Activated CD4-positive, CD25-positive, alpha-beta regulatory T cell treated with anti-CD3 and anti-CD28 coated beads, Interleukin-2, amount 50 U/mL, for 24 hours (primary cell): ENCODE measurements at regions not wholly inside any gene's neighbourhood (a gene's known extent, or its start where the extent isn't known, plus 50 kb on each side); places are given as distances from the start of the nearest gene placed in this dataset.
"Not testable (repeated sequence)": the region's sequence is repeated elsewhere in the genome, so short reads cannot be mapped to it uniquely, and the experiment has no call there.

Experiments used
- ATAC-seq, 2 donors: fragments of 150-1000 bp; cut with Tn5 transposase; one replicate each; pipeline ENCODE4 v1.10.0; 2021; ENCODE audit warnings: mild to moderate bottlenecking in 1 of 2, moderate library complexity in 1 of 2

- ATAC-seq, result no peak
Observed at GRCh38 chr2:175755169-175755568, 246.9 kb downstream of the LNPK start.

DNA sequence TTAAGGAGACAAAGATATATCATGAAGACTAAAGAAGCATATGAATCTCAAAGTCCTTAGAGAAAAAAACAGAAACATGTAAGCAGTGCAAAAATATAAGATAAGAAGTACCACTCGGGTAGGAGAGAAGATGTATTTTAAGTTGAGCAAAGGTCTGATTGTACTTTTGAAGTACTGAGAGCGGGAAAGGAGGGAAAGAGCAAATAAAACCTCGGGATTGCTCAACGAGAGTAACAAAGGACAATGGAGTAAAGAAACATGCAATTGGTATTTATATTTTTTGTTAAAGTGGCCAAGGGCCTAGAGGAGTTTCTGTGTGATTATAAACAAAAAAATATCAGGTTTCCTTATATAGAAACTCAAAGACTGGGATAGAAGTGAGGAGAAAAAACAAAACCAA lies 251.9 kb downstream of the LNPK start:
- no peak for ATAC-seq

DNA sequence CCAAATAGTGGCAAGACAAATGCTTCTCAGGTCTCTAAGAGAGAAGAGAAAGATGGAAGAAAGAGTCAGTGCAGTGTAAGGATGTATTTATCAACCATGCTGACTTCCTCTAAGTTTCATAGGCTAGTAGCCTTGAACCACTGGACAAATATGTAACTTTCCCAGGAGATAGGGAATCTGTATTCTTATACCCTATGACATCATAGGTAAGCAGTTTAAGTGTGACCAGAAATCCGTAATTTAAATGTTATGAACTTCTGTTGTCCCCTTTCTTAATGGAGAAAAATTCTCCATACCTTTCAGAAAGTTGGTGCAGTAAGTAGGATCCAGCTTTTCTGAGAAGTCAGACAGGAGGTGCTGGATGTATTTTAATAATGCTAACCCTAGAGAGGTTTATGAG lies 256.2 kb downstream of the LNPK start:
- ATAC-seq, result no peak

GRCh38 chr2:175744000-175744399 lies 258.1 kb downstream of the LNPK start:
- no peak for ATAC-seq

GRCh38 chr2:175743011-175743410 lies 259.1 kb downstream of the LNPK start:
- ATAC-seq, result no peak

GRCh38 chr2:175742367-175742766 lies 259.7 kb downstream of the LNPK start:
- no peak for ATAC-seq

GRCh38 chr2:175741164-175741563 lies 260.9 kb downstream of the LNPK start:
- ATAC-seq, result no peak

GRCh38 chr2:175737722-175738361 lies 264.2 kb downstream of the LNPK start:
- ATAC-seq, result no peak

DNA sequence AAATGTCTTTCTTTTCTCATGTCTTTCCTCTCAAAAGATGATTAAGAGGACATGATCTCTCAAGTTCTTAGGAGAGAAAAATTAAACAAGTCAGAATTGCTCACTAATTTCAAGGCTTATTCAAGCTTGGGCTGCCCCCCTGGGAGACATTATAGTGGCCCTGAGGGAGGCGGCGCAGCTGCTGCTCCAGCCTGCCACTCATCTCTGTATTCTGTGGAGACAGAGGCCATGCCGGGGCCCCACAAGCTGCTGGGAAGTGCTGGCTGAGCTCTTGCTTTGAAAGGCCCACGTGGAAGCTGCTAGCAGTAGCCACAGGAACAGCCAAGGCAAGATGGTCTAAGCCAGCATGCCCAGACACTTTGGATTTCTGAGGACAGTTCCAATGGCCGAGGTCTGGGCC lies 267.4 kb downstream of the LNPK start:
- ATAC-seq, result no peak

GRCh38 chr2:175732531-175732930 lies 269.5 kb downstream of the LNPK start:
- ATAC-seq, result no peak

- ATAC-seq, result no peak
Observed at GRCh38 chr2:175730050-175730449, 272.0 kb downstream of the LNPK start.

- ATAC-seq, result no peak
Observed at GRCh38 chr2:175729049-175729706, 272.9 kb downstream of the LNPK start.

DNA sequence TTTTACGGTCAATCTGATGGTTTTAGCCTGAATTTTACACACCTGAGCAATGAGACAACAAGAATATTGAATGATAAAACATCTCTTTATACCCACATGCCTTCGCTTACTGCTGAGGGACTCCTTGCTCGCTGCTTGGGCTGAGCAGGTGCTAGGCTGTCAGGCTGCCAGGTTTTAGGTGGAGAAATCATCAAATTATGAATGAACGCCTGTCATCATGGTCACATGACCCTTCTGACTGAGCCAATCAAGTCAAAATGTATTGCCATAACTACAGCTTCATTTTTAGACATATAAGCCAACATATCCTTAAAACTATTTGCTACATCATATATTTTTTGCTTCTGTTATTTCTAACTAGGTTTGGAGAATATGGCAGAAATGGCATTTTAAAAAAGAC lies 274.0 kb downstream of the LNPK start:
- no peak for ATAC-seq

GRCh38 chr2:175726223-175726622 lies 275.8 kb downstream of the LNPK start:
- ATAC-seq, result no peak

- no peak for ATAC-seq
Observed at GRCh38 chr2:175709248-175709647, 292.8 kb downstream of the LNPK start.

- no peak for ATAC-seq
Observed at GRCh38 chr2:175707322-175707721, 294.7 kb downstream of the LNPK start.

DNA sequence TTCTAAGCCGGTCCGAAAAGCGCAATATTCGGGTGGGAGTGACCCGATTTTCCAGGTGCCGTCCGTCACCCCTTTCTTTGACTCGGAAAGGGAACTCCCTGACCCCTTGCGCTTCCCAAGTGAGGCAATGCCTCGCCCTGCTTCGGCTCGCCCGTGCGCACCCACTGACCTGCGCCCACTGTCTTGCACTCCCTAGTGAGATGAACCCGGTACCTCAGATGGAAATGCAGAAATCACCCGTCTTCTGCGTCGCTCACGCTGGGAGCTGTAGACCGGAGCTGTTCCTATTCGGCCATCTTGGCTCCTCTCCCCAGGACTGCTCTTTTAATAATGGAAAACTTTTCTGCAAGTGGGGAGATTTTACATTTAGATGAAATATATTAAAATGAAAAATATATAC lies 297.5 kb downstream of the LNPK start:
- not testable (repeated sequence) for ATAC-seq

GRCh38 chr2:175698061-175698460 lies 304.0 kb downstream of the LNPK start:
- no peak for ATAC-seq

DNA sequence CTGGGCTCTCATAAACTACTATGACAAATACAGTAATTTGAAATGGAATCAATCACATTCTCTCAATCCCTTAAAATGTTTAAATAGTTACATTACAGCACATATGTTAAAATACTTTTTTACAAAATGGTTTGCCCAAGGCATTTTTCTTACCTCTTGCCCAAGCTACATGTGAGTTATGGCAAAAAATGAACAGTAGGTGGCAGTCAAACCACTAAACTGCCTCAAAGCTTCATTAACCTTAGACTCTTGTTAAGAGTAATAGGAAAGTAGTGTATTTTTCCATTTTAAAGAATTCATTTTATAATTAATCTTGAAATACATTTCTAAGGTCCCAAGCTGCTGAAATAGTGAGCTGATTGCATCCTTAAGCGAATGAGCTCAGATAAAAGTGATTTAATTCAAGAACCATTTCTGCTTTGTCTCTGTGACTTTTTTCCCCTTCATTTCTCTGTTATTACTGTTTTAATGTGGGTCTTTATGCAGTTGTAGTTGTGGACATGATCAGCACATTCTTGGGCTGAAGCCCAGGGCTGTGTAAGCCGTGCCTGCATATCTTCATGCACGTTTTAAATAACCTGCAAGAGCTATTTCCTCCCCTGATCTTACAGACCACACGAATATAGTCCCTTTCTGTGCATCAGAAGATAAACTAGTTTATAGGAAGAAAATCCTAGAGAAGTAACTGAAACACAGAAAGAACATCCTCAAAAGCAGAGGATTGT lies 311.8 kb downstream of the LNPK start:
- peak in 1 of 2 donors; percentile 38 for ATAC-seq

DNA sequence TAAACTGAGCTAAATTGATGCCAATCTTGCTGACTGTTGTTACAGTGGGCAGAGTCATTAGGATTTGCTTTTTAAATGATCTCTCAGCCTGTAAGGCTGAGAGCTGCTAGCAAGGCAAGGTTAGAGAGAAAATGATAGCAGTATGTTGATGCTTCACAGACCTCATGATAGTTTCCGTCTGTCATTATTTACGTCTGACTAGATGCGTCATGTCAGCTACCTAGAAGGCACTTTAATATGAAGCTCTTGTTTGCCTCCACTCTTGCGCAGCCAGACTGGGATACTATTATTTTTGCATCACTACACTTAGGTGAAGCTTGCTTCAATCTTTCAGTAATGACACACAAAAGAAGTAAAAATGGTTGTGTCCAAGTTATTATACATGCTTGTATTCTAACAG lies 313.8 kb downstream of the LNPK start:
- no peak for ATAC-seq

DNA sequence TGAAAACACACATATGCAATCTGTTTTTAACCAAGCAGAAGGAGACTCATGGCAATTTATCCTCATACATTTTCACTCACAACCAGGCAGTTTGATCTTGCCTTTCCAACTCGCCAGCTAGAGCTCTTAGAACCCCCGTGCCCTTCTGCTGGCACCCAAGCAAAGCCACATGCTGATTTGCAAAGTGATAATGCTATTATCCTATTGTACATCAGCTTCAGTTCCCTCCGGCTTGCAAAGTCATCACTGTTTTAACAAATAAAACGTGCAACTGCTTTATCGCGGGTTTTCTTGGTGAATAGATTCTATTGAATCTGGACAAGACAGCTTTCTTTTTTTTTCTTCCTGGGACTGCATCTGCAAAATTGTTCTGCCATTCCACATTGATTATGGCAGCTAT lies 314.6 kb downstream of the LNPK start:
- no peak for ATAC-seq

DNA sequence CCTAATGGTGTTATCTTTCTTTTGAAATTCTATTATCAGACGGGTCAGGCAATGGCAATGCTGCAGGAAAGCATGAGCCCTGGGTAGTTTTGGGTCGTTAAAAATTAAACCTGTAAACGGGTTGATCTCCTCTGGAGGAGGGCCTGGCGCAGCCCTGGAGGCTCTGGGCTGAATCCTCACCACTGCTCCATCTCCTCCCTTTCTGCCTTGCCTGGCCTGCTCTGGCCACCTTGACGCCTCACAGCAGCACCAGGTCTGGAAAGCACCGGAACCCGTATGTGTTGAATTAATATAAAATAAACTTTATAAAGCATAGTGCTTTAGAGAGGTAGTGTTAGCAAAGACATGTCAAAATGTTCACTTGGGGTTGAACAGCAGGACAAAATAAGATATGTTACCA lies 316.1 kb downstream of the LNPK start:
- no peak for ATAC-seq

GRCh38 chr2:175684466-175684865 lies 317.6 kb downstream of the LNPK start:
- ATAC-seq, result no peak

DNA sequence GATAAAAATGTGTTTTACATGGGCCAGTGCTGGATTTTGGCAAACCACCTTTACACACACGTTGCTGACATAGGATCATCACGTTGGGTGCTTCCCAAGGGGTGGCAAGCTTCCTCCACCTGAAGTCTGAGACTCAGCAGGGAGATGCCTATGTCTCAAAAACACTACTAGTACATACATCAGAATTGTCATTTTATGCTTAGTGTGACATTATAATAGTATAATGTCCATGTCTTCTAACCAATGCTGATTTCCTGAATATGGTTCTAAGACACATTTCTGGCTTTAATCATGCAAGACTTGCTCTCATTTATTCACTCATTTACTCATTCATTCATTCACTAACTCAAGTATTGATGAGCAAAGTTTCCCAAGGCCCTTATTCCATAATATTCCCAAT lies 322.3 kb downstream of the LNPK start:
- ATAC-seq, result no peak
